Posterior vena cava (tissue), 2 donors: ENCODE measurements at regions not wholly inside any gene's neighbourhood (a gene's known extent, or its start where the extent isn't known, plus 50 kb on each side); places are given as distances from the start of the nearest gene placed in this dataset.

Source experiments
- DNase-seq: peaks from one replicate; pipeline ENCODE4 v3.0.0-alpha.2; 2020; ENCODE audit warnings: low spot score
- intact Hi-C, 2 donors: fragments of 100-400 bp; cut with DNase I; formaldehyde crosslinking; loops; one replicate each; pipeline versions ENCODE4 v1.14.1 to v1.14.2; 2022 to 2023
- donor health status: DM: yes; HTN: yes; CAD: no.
- donor health status: DM: yes; HTN: yes; CAD: no.

- intact Hi-C loops: no loop called here
- DNase-seq: no peak
These were observed 1166.3 kb upstream of the ACVR2A start for GRCh38 chr2:146678516-146678915.

- no peak for DNase-seq
- intact Hi-C loops: no loop called here
These were observed 1167.5 kb upstream of the ACVR2A start for GRCh38 chr2:146677280-146677679.

- intact Hi-C loops: no loop called here
These were observed 1175.1 kb upstream of the ACVR2A start for GRCh38 chr2:146669735-146670134.

GRCh38 chr2:146666340-146666739, 1178.5 kb upstream of the ACVR2A start:
- intact Hi-C loops: no loop called here
- DNase-seq: no peak

More at GRCh38 chr2:146669735-146670134, 1175.1 kb upstream of the ACVR2A start:
- no peak for DNase-seq

GRCh38 chr2:146665800-146666199, 1179.0 kb upstream of the ACVR2A start:
- intact Hi-C loops: no loop called here

GRCh38 chr2:146661473-146662096, 1183.2 kb upstream of the ACVR2A start:
- intact Hi-C loops: no loop called here
- no peak for DNase-seq

More at GRCh38 chr2:146665800-146666199, 1179.0 kb upstream of the ACVR2A start:
- no peak for DNase-seq

- intact Hi-C loops: no loop called here
- DNase-seq: no peak
These were observed 1184.9 kb upstream of the ACVR2A start for GRCh38 chr2:146659976-146660375.

GRCh38 chr2:146652311-146652710, 1192.5 kb upstream of the ACVR2A start:
- intact Hi-C loops: no loop called here
- DNase-seq: no peak

- DNase-seq: no peak
- intact Hi-C loops: no loop called here
These were observed 1193.5 kb upstream of the ACVR2A start for GRCh38 chr2:146651361-146651760.

GRCh38 chr2:146642066-146642465, 1202.8 kb upstream of the ACVR2A start:
- peak; percentile 66 for DNase-seq
- intact Hi-C loops: no loop called here

GRCh38 chr2:146634230-146635097, 1210.4 kb upstream of the ACVR2A start:
- no peak for DNase-seq
- intact Hi-C loops: no loop called here

GRCh38 chr2:146633159-146633558, 1211.7 kb upstream of the ACVR2A start:
- no peak for DNase-seq
- intact Hi-C loops: no loop called here

GRCh38 chr2:146632707-146633106, 1212.1 kb upstream of the ACVR2A start:
- no peak for DNase-seq
- intact Hi-C loops: no loop called here

- intact Hi-C loops: no loop called here
- no peak for DNase-seq
These were observed 1220.2 kb upstream of the ACVR2A start for GRCh38 chr2:146624430-146625160.

- DNase-seq: no peak
- intact Hi-C loops: no loop called here
These were observed 1221.1 kb upstream of the ACVR2A start for GRCh38 chr2:146623771-146624170.

- DNase-seq: no peak
- intact Hi-C loops: no loop called here
These were observed 1223.2 kb upstream of the ACVR2A start for GRCh38 chr2:146621656-146622055.

GRCh38 chr2:146615778-146616177, 1229.1 kb upstream of the ACVR2A start:
- intact Hi-C loops: no loop called here
- DNase-seq: no peak

GRCh38 chr2:146608490-146608889, 1236.3 kb upstream of the ACVR2A start:
- intact Hi-C loops: no loop called here

GRCh38 chr2:146604521-146604920, 1240.3 kb upstream of the ACVR2A start:
- intact Hi-C loops: loop anchor here in 1 of 2 donors (5.0 kb wide), 1 partner anchor 1197 kb away; no protein-coding TSS in a partner anchor
- DNase-seq: no peak

More at GRCh38 chr2:146608490-146608889, 1236.3 kb upstream of the ACVR2A start:
- DNase-seq: no peak

GRCh38 chr2:146602856-146603255, 1242.0 kb upstream of the ACVR2A start:
- no peak for DNase-seq
- intact Hi-C loops: loop anchor here in 1 of 2 donors (5.0 kb wide), 1 partner anchor 1196 kb away; no protein-coding TSS in a partner anchor
